ENCODE measurements at regions not wholly inside any gene's neighbourhood (a gene's known extent, or its start where the extent isn't known, plus 50 kb on each side); places are given as distances from the start of the nearest gene placed in this dataset.
A peak's percentile ranks its signal among the peaks of the same experiment; 100 is the strongest.

DNA sequence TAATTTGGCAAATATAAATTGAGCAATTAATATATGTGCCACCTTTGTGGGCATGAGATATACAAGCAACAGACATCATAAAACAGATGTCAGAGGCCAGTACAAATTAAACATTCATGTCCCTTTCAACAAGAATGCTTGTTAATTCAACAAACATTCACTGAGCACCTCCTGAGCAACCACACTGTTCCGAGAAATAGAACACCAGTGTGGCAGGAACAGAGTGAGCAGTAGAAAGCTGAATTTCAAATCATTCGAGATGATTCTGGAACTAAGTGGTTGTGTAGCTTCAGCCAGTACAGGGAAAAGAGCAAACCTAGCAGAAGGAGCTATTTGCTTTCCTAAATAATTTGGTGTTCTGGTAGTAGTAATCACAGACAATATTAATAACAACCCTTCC lies 227.7 kb downstream of the CBLN4 start:
- Histone ChIP-seq H3K27me3 (ENCODE audit: insufficient read depth, low read length) (no peaks in the 10 kb centered on the region), H3K36me3 (ENCODE audit: insufficient read depth, low read length) (no peaks in the 10 kb centered on the region), H2AFZ (ENCODE audit: low read depth, low read length) (no peak overlapping the region), H3K4me1 (ENCODE audit: insufficient read depth, low read length) (peaks cover 1% of the 10 kb centered on the region), H3K9me3 (ENCODE audit: low read length) (no peaks in the 10 kb centered on the region), H3K4me3 (ENCODE audit: low read length) (no peak overlapping the region)

DNA sequence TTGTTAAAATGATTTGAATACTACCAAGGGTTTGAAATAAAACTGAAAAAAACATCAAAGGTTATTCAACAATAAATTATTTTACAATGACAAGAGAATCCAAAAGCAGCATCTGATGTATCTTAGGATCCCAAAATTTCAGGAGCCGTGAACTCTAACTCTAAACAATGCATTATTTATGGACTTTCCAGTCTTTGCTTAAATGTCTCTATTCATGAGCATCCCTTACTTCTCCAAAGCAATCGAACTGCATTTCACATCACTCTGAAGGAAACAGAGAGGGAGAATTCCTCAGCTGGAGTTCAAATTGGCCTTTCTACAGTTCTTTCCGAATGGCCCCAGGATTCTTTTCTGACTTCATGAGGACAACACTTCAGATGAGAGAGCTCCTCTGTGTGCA lies 229.1 kb downstream of the CBLN4 start:
- peaks cover 6% of the 10 kb centered on the region for H3K4me1 ChIP-seq (ENCODE audit: insufficient read depth, low read length)
- no peaks in the 10 kb centered on the region for H3K27me3 ChIP-seq (ENCODE audit: insufficient read depth, low read length)
- no peaks in the 10 kb centered on the region for H3K36me3 ChIP-seq (ENCODE audit: insufficient read depth, low read length)
- H2AFZ ChIP-seq (ENCODE audit: low read depth, low read length) = no peak overlapping the region
- no peak overlapping the region for H3K4me3 ChIP-seq (ENCODE audit: low read length)
- H3K9me3 ChIP-seq (ENCODE audit: low read length) = no peaks in the 10 kb centered on the region

DNA sequence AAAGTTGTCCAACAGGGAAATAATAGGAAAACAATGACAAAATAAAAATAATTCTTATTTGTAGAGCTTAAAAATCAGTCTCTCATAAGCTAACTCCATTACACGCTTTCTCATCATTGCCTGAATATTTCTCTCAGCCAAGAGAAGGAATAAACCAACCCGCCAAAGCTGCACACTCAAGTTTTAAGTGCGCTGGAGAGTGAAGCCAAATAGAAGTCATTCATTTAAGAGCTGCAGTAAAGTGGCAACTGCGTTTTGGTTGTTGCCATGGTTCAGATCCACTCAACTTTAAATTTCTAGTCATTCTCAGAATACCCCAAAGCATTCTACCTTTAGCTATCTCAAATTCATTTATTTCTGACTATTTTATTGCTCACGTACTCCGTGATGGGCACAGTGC lies 230.7 kb downstream of the CBLN4 start:
- Histone ChIP-seq H3K9me3 (ENCODE audit: low read length) (no peaks in the 10 kb centered on the region), H3K4me3 (ENCODE audit: low read length) (no peak overlapping the region), H2AFZ (ENCODE audit: low read depth, low read length) (no peak overlapping the region), H3K36me3 (ENCODE audit: insufficient read depth, low read length) (no peaks in the 10 kb centered on the region), H3K4me1 (ENCODE audit: insufficient read depth, low read length) (peaks cover 6% of the 10 kb centered on the region), H3K27me3 (ENCODE audit: insufficient read depth, low read length) (no peaks in the 10 kb centered on the region)

DNA sequence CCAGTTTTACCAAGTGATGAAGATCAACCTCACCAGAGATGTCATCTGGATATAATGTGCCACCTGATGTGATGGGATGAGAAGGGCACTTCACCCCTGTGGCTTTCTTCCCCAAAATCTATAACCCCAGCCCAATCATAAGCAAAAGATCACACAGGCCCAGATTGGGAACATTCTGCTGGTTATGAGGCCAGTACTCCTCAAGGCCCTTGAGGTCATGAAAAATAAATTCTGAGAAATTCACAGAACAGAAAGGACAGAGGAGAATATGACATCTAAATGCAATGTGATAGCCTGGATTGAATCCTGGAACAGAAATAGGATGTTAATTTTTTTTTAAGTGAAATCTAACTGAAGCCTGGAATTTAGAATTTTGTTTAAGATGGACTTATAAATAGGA lies 243.5 kb downstream of the CBLN4 start:
- Histone ChIP-seq H3K4me1 (ENCODE audit: insufficient read depth, low read length) (no peaks in the 10 kb centered on the region), H3K4me3 (ENCODE audit: low read length) (no peak overlapping the region), H3K27me3 (ENCODE audit: insufficient read depth, low read length) (no peaks in the 10 kb centered on the region), H3K9me3 (ENCODE audit: low read length) (peaks cover 4% of the 10 kb centered on the region), H3K36me3 (ENCODE audit: insufficient read depth, low read length) (no peaks in the 10 kb centered on the region), H2AFZ (ENCODE audit: low read depth, low read length) (no peak overlapping the region)

DNA sequence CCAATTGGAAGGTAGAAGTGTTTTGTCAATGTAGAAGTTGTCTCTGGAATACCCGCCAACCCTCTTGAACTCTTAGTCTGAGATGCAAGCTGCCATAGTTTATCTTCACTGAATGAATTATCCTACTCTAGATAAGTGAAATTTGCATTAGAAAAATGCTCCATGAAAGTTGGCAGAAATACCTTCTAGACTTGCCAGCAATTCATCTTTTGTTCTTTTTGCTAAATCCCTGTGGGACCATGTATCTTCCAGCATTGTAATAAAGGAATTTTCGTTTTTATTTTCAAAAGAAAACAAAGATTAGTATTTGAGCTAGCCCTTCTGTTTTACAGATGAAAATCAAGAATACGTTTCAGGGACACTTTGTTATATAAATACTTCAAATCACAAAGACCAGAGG lies 244.2 kb downstream of the CBLN4 start:
- Histone ChIP-seq H2AFZ (ENCODE audit: low read depth, low read length) (no peak overlapping the region), H3K27me3 (ENCODE audit: insufficient read depth, low read length) (no peaks in the 10 kb centered on the region), H3K4me3 (ENCODE audit: low read length) (no peak overlapping the region), H3K4me1 (ENCODE audit: insufficient read depth, low read length) (no peaks in the 10 kb centered on the region), H3K36me3 (ENCODE audit: insufficient read depth, low read length) (no peaks in the 10 kb centered on the region), H3K9me3 (ENCODE audit: low read length) (peaks cover 4% of the 10 kb centered on the region)

DNA sequence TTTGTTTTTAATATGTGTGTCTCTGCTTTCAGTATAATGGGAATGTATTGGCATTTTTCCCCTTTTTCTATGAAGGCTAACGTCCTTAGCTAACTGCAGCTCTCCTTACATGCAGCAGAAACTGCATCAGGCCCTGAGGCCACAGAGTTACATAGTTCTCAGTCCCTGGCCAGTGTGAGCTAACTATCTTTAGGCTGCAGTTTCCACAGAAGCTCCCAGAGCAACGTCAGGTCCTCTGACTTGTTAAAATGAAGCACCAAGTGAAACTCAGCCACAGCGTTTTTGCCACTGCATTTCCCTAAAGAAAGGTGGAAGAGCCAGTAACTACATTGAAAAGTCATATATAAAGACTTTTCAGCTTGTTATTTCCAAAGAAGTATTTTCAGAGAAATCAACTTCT lies 244.7 kb downstream of the CBLN4 start:
- Histone ChIP-seq H3K4me3 (ENCODE audit: low read length) (no peak overlapping the region), H3K4me1 (ENCODE audit: insufficient read depth, low read length) (no peaks in the 10 kb centered on the region), H3K36me3 (ENCODE audit: insufficient read depth, low read length) (no peaks in the 10 kb centered on the region), H3K9me3 (ENCODE audit: low read length) (peaks cover 4% of the 10 kb centered on the region), H2AFZ (ENCODE audit: low read depth, low read length) (no peak overlapping the region), H3K27me3 (ENCODE audit: insufficient read depth, low read length) (no peaks in the 10 kb centered on the region)

DNA sequence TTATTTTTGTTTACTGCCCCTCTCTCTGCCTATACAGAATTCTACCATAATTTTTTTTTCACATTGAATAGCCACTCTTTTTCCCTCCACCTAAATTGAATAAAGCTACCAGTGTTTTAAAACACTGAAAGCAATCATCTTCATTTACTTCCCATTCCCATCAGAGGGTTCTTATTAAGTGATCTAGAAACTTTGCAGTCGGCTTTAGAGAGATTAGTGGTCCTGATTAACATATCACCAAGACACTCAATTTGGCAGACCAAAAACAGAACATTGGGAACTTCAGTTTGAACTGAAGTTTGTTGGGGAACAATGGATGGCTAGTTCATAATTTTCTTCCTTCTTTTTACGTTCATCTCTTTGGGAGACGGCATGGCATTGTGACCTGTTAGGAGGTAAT lies 249.5 kb downstream of the CBLN4 start:
- no peaks in the 10 kb centered on the region for H3K4me1 ChIP-seq (ENCODE audit: insufficient read depth, low read length)
- H2AFZ ChIP-seq (ENCODE audit: low read depth, low read length) = no peak overlapping the region
- H3K27me3 ChIP-seq (ENCODE audit: insufficient read depth, low read length) = no peaks in the 10 kb centered on the region
- no peaks in the 10 kb centered on the region for H3K36me3 ChIP-seq (ENCODE audit: insufficient read depth, low read length)
- H3K4me3 ChIP-seq (ENCODE audit: low read length) = no peak overlapping the region
- no peaks in the 10 kb centered on the region for H3K9me3 ChIP-seq (ENCODE audit: low read length)

DNA sequence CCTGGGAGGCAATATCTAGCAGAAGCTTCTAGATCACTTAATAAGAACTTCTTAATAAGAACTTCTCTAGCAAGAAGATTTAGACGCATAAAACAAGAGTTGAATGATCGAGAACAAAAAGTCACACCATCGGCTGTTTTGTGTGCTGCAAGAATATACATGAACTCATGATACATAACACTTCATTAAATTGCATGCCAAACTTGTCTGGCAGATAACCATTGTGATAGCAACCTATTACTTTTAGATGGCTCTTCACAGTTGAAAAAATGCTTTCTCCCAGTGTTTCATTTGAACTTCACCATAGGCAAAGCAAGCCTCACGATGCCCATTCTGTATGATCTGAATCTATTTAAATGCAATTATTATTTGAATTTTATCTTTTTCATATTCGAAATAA lies 249.9 kb downstream of the CBLN4 start:
- Histone ChIP-seq H3K36me3 (ENCODE audit: insufficient read depth, low read length) (no peaks in the 10 kb centered on the region), H3K4me1 (ENCODE audit: insufficient read depth, low read length) (no peaks in the 10 kb centered on the region), H2AFZ (ENCODE audit: low read depth, low read length) (no peak overlapping the region), H3K27me3 (ENCODE audit: insufficient read depth, low read length) (no peaks in the 10 kb centered on the region), H3K4me3 (ENCODE audit: low read length) (no peak overlapping the region), H3K9me3 (ENCODE audit: low read length) (no peaks in the 10 kb centered on the region)

DNA sequence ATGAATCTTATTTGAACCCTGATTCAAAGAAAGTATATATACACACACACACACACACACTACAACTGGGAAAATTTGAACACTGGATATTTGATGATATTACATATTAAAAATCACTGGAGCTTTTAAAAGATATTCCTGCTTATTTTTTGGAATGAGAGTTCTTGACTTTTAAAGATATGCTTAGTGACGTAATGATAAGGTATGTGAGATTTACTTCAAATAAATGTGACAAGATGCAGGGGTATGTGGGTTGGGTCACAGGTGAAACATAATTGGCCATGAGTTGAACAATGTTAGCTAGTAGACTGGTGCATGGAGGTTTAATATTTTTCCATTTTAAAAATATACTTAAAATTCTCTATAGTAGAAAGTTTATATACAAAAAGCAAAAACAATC lies 258.6 kb downstream of the CBLN4 start:
- no peaks in the 10 kb centered on the region for H3K27me3 ChIP-seq (ENCODE audit: insufficient read depth, low read length)
- no peak overlapping the region for H3K4me3 ChIP-seq (ENCODE audit: low read length)
- H2AFZ ChIP-seq (ENCODE audit: low read depth, low read length) = no peak overlapping the region
- no peaks in the 10 kb centered on the region for H3K36me3 ChIP-seq (ENCODE audit: insufficient read depth, low read length)
- H3K9me3 ChIP-seq (ENCODE audit: low read length) = no peaks in the 10 kb centered on the region
- no peaks in the 10 kb centered on the region for H3K4me1 ChIP-seq (ENCODE audit: insufficient read depth, low read length)

DNA sequence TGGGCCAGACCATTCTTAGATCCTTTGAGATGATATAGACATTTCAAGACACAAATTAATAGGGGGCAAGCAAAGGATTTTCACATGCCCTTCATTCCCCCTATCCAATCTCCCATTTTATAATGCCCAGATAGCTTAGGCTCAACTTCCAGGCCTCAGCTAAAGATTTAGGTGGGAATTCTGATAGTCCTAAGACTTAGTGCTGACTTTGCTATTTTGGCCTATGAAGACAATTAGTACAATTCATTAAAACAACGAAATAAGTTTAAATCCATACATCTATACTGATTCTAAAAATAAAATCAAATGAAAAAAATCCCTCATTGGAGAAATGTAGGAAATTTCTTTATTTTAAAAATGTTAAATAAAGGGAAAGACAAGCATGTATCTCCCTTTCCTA lies 259.5 kb downstream of the CBLN4 start:
- no peaks in the 10 kb centered on the region for H3K4me1 ChIP-seq (ENCODE audit: insufficient read depth, low read length)
- no peak overlapping the region for H3K4me3 ChIP-seq (ENCODE audit: low read length)
- H3K9me3 ChIP-seq (ENCODE audit: low read length) = no peaks in the 10 kb centered on the region
- H3K27me3 ChIP-seq (ENCODE audit: insufficient read depth, low read length) = no peaks in the 10 kb centered on the region
- no peaks in the 10 kb centered on the region for H3K36me3 ChIP-seq (ENCODE audit: insufficient read depth, low read length)
- H2AFZ ChIP-seq (ENCODE audit: low read depth, low read length) = no peak overlapping the region

DNA sequence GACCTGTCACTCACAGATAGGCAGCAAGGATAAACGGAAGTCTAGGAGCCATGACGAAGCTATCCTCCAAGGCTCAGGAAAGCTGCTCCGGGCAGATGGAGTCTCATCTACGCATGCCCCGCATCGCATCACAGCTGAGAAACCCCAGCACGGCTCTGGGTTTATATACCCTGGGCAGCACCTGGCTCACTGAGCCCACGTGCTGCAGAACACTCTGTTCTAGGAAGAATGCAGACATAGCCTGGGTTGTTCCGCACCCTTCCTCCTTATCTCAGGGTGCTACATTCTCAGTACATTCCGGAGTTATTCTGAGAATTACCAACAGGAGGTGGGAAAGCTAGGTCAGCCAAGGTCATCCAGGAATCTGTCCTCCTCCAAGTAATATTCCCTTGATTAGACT lies 260.4 kb downstream of the CBLN4 start:
- no peak overlapping the region for H3K4me3 ChIP-seq (ENCODE audit: low read length)
- H3K27me3 ChIP-seq (ENCODE audit: insufficient read depth, low read length) = no peaks in the 10 kb centered on the region
- H3K4me1 ChIP-seq (ENCODE audit: insufficient read depth, low read length) = no peaks in the 10 kb centered on the region
- H3K9me3 ChIP-seq (ENCODE audit: low read length) = no peaks in the 10 kb centered on the region
- no peak overlapping the region for H2AFZ ChIP-seq (ENCODE audit: low read depth, low read length)
- no peaks in the 10 kb centered on the region for H3K36me3 ChIP-seq (ENCODE audit: insufficient read depth, low read length)

DNA sequence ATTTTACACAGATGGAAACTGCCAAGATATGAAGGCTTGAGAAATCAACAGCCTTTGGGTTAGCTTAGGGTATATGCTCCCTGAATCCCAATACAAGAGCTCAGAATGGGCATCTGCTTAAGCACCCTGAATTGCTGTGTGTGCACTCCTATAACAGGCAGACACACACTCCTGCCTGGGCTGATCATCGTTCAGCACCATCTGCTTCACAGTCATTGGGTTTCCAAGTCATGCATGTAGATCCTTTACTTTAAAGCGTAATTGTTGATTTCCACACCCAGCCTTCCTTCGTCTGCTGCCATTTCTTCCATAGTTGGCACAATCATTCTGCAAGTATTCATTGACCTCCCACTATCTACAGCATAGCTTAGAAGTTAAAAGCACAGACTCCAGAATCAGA lies 263.5 kb downstream of the CBLN4 start:
- no peaks in the 10 kb centered on the region for H3K36me3 ChIP-seq (ENCODE audit: insufficient read depth, low read length)
- H2AFZ ChIP-seq (ENCODE audit: low read depth, low read length) = no peak overlapping the region
- H3K4me3 ChIP-seq (ENCODE audit: low read length) = no peak overlapping the region
- no peaks in the 10 kb centered on the region for H3K27me3 ChIP-seq (ENCODE audit: insufficient read depth, low read length)
- H3K9me3 ChIP-seq (ENCODE audit: low read length) = no peaks in the 10 kb centered on the region
- H3K4me1 ChIP-seq (ENCODE audit: insufficient read depth, low read length) = no peaks in the 10 kb centered on the region

DNA sequence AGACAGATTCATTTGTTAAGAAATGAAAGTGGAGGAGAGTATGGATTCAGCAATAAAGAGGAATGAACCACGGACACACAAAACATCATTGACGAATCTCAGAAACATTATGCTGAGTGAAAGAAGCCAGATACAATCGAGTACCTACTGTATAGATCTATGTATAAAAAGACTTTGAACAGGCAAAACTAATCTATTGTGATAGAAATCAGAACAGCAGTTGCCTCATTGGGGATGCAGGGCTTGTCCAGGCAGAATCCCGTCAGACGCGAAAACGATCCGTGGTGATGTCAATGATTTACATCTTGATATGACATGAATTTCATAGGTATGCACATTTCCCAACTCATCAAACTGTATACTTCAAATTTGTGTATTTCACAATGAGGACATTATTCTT lies 265.2 kb downstream of the CBLN4 start:
- Histone ChIP-seq H3K9me3 (ENCODE audit: low read length) (no peaks in the 10 kb centered on the region), H3K36me3 (ENCODE audit: insufficient read depth, low read length) (no peaks in the 10 kb centered on the region), H3K4me3 (ENCODE audit: low read length) (no peak overlapping the region), H3K27me3 (ENCODE audit: insufficient read depth, low read length) (no peaks in the 10 kb centered on the region), H2AFZ (ENCODE audit: low read depth, low read length) (peak overlapping the region; percentile 31), H3K4me1 (ENCODE audit: insufficient read depth, low read length) (no peaks in the 10 kb centered on the region)

DNA sequence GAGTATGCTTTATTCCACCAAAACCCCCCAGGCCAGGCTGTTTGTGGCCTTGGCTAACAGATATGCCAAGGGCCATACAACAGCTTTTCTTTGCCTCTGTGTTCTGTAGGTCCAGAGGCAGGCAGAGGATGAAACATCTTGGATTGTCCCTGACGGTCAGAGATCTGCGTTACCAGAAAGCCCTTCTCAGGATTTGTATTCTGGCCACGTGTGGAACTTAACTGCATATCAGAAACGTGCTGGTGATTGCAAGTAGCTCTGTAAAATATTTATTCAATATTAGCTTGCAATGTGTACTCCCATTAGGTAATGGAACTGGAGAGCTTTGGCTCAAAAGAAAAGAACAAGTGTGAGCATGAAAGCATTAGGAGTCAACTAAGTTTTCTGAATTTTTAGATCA lies 275.0 kb downstream of the CBLN4 start:
- H3K9me3 ChIP-seq (ENCODE audit: low read length) = no peaks in the 10 kb centered on the region

More for the DNA sequence above, 275.0 kb downstream of the CBLN4 start:
- Histone ChIP-seq H3K27me3 (ENCODE audit: insufficient read depth, low read length) (no peaks in the 10 kb centered on the region), H3K4me3 (ENCODE audit: low read length) (no peak overlapping the region), H2AFZ (ENCODE audit: low read depth, low read length) (no peak overlapping the region), H3K4me1 (ENCODE audit: insufficient read depth, low read length) (no peaks in the 10 kb centered on the region), H3K36me3 (ENCODE audit: insufficient read depth, low read length) (no peaks in the 10 kb centered on the region)
